Gastroesophageal sphincter (tissue), 4 donors: ENCODE measurements at regions not wholly inside any gene's neighbourhood (a gene's known extent, or its start where the extent isn't known, plus 50 kb on each side); places are given as distances from the start of the nearest gene placed in this dataset.

Source experiments
- ATAC-seq: fragments of 150-250 bp; one replicate; pipeline ENCODE4 v1.9.1; 2016; ENCODE audit warnings: mild to moderate bottlenecking, moderate library complexity
- H3K27ac ChIP-seq, 4 donors: fragments of 200-600 bp; sonication (generic) in 3 of 4; 1 replicate in 3 of 4; 2 replicates in 1 of 4; pipeline ENCODE4 v1.5.1; 2016 to 2019
- H3K27me3 ChIP-seq: fragments of 200-600 bp; sonication (generic); one replicate; pipeline ENCODE4 v1.5.1; 2019
- H3K36me3 ChIP-seq, 2 donors: fragments of 200-600 bp; sonication (generic); one replicate each; pipeline ENCODE4 v1.5.1; 2019; ENCODE audit warnings: control low read depth in 1 of 2
- H3K4me1 ChIP-seq, 3 donors: fragments of 200-600 bp; sonication (generic); 1 replicate in 2 of 3; 2 replicates in 1 of 3; pipeline ENCODE4 v1.5.1; 2016 to 2019; ENCODE audit warnings: control low read depth in 2 of 3
- H3K4me3 ChIP-seq, 2 donors: fragments of 200-600 bp; sonication (generic); one replicate each; pipeline ENCODE4 v1.5.1; 2019; ENCODE audit warnings: mild to moderate bottlenecking in 1 of 2, moderate library complexity in 1 of 2
- H3K9me3 ChIP-seq, 3 donors: fragments of 200-600 bp; sonication (generic); one replicate each; pipeline ENCODE4 v1.5.1; 2017 to 2019; ENCODE audit warnings: control low read depth in 2 of 3
- CTCF ChIP-seq, 4 experiments: fragments of 200-600 bp in 2 of 4; fragments of 450-650 bp in 2 of 4; sonication (generic) in 1 of 4; IDR thresholded peaks; one replicate each; pipeline ENCODE4 v1.5.1; 2017 to 2019; ENCODE audit warnings: antibody characterized with exemption in 4 of 4, mild to moderate bottlenecking in 2 of 4, moderate library complexity in 2 of 4
- EP300 ChIP-seq: sonication (generic); formaldehyde crosslinking; IDR thresholded peaks from one replicate; pipeline ENCODE4 v1.6.1; 2017; ENCODE audit warnings: antibody characterized with exemption, mild to moderate bottlenecking
- POLR2A ChIP-seq, 2 donors: fragments of 450-650 bp; IDR thresholded peaks; one replicate each; pipeline ENCODE4 v1.6.1; 2017; ENCODE audit warnings: antibody characterized with exemption in 2 of 2, mild to moderate bottlenecking in 2 of 2, moderate library complexity in 1 of 2
- POLR2AphosphoS5 ChIP-seq: sonication (generic); formaldehyde crosslinking; IDR thresholded peaks from one replicate; pipeline ENCODE4 v1.6.1; 2017; ENCODE audit warnings: antibody characterized with exemption
- WGBS, 2 donors: methylation state at CpG; one replicate each; pipeline ENCODE4 v1.1.5; 2018; ENCODE audit warnings: low coverage in 1 of 2; 5-methylcytosine and 5-hydroxymethylcytosine counted together

- no peak for ATAC-seq
- Histone ChIP-seq H3K27ac (no peak overlapping the region), H3K27me3 (no peaks in the 10 kb centered on the region), H3K36me3 (no peaks in the 10 kb centered on the region), H3K4me1 (peaks cover 0 to 18% (median 0%) of the 10 kb centered on the region in 3 donors), H3K4me3 (no peak overlapping the region), H3K9me3 (no peaks in the 10 kb centered on the region)
- WGBS, 2 donors, result 65 to 95% methylated on average over 3 to 4 of the region's 4 CpGs
- TF ChIP-seq POLR2AphosphoS5, result no peak
- TF ChIP-seq CTCF (IDR thresholded peaks at IDR 0.05), result no peak
- TF ChIP-seq POLR2A (IDR thresholded peaks at IDR 0.05), result no peak
- no peak for TF ChIP-seq EP300
These were observed 84.2 kb upstream of the CTNNB1 start for GRCh38 chr3:41115069-41115468.

GRCh38 chr3:41116851-41117250 lies 82.5 kb upstream of the CTNNB1 start:
- no peak for TF ChIP-seq EP300
- no peak for TF ChIP-seq POLR2AphosphoS5
- TF ChIP-seq CTCF (IDR thresholded peaks at IDR 0.05), result no peak
- TF ChIP-seq POLR2A (IDR thresholded peaks at IDR 0.05), result no peak
- H3K27me3 ChIP-seq, result no peaks in the 10 kb centered on the region
- peaks cover 0 to 23% (median 0%) of the 10 kb centered on the region in 3 donors for H3K4me1 ChIP-seq
- H3K27ac ChIP-seq, result peak overlapping the region in 2 of 4 donors; percentile 26 to 43
- H3K9me3 ChIP-seq, result no peaks in the 10 kb centered on the region
- 76 to 100% methylated on average over 1 to 5 of the region's 8 CpGs for whole genome bisulfite sequencing, 2 donors
- H3K4me3 ChIP-seq, result no peak overlapping the region
- ATAC-seq, result no peak
- no peaks in the 10 kb centered on the region for H3K36me3 ChIP-seq

GRCh38 chr3:41117398-41117870 lies 81.9 kb upstream of the CTNNB1 start:
- peak; percentile 88 for ATAC-seq
- H3K4me1 ChIP-seq, result peaks cover 0 to 23% (median 0%) of the 10 kb centered on the region in 3 donors
- peak overlapping the region in 3 of 4 donors; percentile 40 to 43 (median 42) for H3K27ac ChIP-seq
- 61 to 62% methylated on average over 5 to 6 of the region's 15 CpGs for WGBS, 2 donors
- H3K27me3 ChIP-seq, result no peaks in the 10 kb centered on the region
- H3K9me3 ChIP-seq, result no peaks in the 10 kb centered on the region
- H3K36me3 ChIP-seq, result no peaks in the 10 kb centered on the region
- no peak for TF ChIP-seq POLR2A (IDR thresholded peaks at IDR 0.05)
- no peak for TF ChIP-seq CTCF (IDR thresholded peaks at IDR 0.05)
- no peak overlapping the region for H3K4me3 ChIP-seq

GRCh38 chr3:41118461-41119390 lies 80.6 kb upstream of the CTNNB1 start:
- Histone ChIP-seq H3K36me3 (no peaks in the 10 kb centered on the region), H3K27me3 (no peaks in the 10 kb centered on the region), H3K9me3 (no peaks in the 10 kb centered on the region), H3K4me3 (no peak overlapping the region), H3K4me1 (peaks cover 0 to 23% (median 0%) of the 10 kb centered on the region in 3 donors), H3K27ac (no peak overlapping the region)
- no peak for ATAC-seq
- 71 to 80% methylated on average over 1 to 8 of the region's 10 CpGs for WGBS, 2 donors
- no peak for TF ChIP-seq CTCF (IDR thresholded peaks at IDR 0.05)
- no peak for TF ChIP-seq POLR2AphosphoS5
- TF ChIP-seq EP300, result no peak
- no peak for TF ChIP-seq POLR2A (IDR thresholded peaks at IDR 0.05)

GRCh38 chr3:41120460-41120859 lies 78.8 kb upstream of the CTNNB1 start:
- no peaks in the 10 kb centered on the region for H3K27me3 ChIP-seq
- ATAC-seq, result no peak
- peaks cover 0 to 9% (median 0%) of the 10 kb centered on the region in 3 donors for H3K9me3 ChIP-seq
- TF ChIP-seq CTCF (IDR thresholded peaks at IDR 0.05) (no peak), POLR2AphosphoS5 (no peak), EP300 (no peak), POLR2A (IDR thresholded peaks at IDR 0.05) (no peak)
- H3K4me1 ChIP-seq, result peaks cover 0 to 23% (median 0%) of the 10 kb centered on the region in 3 donors
- peak overlapping the region in 3 of 4 donors; percentile 32 to 40 (median 32) for H3K27ac ChIP-seq
- no peaks in the 10 kb centered on the region for H3K36me3 ChIP-seq
- WGBS, 2 donors, result 30 to 39% methylated on average over 3 to 6 of the region's 7 CpGs
- no peak overlapping the region for H3K4me3 ChIP-seq
